Activated T-helper 2 cell treated with anti-CD3 and anti-CD28 coated beads, Interferon-gamma antibody, Interleukin-2, Interleukin-4, amounts not matched to agents 10 μg/mL and 5 μg/mL and 100 μg/mL, durations not matched to agents 14 hours and 24 hours and 36 hours (primary cell): ENCODE measurements at regions not wholly inside any gene's neighbourhood (a gene's known extent, or its start where the extent isn't known, plus 50 kb on each side); places are given as distances from the start of the nearest gene placed in this dataset.
"Not testable (repeated sequence)": the region's sequence is repeated elsewhere in the genome, so short reads cannot be mapped to it uniquely, and the experiment has no call there.

Experiments
- DNase-seq: peaks from one replicate; pipeline ENCODE4 v3.0.0; 2021; ENCODE audit warnings: low spot score
- H3K27ac Mint-ChIP-seq: one replicate; pipeline ENCODE4 v1.8.0; 2021; ENCODE audit warnings: mixed read lengths
- H3K27me3 Mint-ChIP-seq: one replicate; pipeline ENCODE4 v1.8.0; 2021; ENCODE audit warnings: low read depth, mixed read lengths
- H3K36me3 Mint-ChIP-seq: one replicate; pipeline ENCODE4 v1.8.0; 2021; ENCODE audit warnings: low read depth, mixed read lengths
- H3K4me1 Mint-ChIP-seq: one replicate; pipeline ENCODE4 v1.8.0; 2021; ENCODE audit warnings: low read depth, mixed read lengths
- H3K4me3 Mint-ChIP-seq: one replicate; pipeline ENCODE4 v1.8.0; 2021; ENCODE audit warnings: low read depth, mild to moderate bottlenecking, moderate library complexity, mixed read lengths
- H3K9me3 Mint-ChIP-seq: one replicate; pipeline ENCODE4 v1.8.0; 2021; ENCODE audit warnings: mixed read lengths
- intact Hi-C: fragments of 100-400 bp; cut with micrococcal nuclease; formaldehyde crosslinking; loops from one replicate; pipeline ENCODE4 v1.15.1; 2023

DNA sequence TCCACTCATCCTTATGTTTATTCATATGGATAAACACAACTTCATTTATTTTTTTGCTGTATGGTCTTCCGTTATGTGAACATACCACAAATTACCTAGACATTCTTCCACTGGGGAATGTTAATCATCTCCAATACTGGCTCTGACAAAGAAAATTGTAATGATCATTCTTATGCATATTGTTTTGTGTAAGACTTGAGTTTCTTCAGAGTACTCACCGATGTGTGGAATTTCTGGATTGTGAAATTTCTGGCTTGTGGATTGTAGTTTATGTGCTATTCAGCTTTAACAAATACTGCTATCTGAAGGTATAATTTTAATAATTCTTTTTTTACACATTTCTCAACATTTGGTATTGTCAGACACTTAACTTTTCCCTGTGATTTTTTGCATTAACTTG is 212.2 kb upstream of the THUMPD2 start:
- peaks cover 6% of the 10 kb centered on the region for H3K9me3 Mint-ChIP-seq
- intact Hi-C loops, result no loop called here
- peaks cover 28% of the 10 kb centered on the region for H3K4me1 Mint-ChIP-seq
- DNase-seq, result no peak
- H3K27ac Mint-ChIP-seq, result no peak overlapping the region
- no peaks in the 10 kb centered on the region for H3K27me3 Mint-ChIP-seq
- H3K36me3 Mint-ChIP-seq, result peaks cover 29% of the 10 kb centered on the region
- no peak overlapping the region for H3K4me3 Mint-ChIP-seq

DNA sequence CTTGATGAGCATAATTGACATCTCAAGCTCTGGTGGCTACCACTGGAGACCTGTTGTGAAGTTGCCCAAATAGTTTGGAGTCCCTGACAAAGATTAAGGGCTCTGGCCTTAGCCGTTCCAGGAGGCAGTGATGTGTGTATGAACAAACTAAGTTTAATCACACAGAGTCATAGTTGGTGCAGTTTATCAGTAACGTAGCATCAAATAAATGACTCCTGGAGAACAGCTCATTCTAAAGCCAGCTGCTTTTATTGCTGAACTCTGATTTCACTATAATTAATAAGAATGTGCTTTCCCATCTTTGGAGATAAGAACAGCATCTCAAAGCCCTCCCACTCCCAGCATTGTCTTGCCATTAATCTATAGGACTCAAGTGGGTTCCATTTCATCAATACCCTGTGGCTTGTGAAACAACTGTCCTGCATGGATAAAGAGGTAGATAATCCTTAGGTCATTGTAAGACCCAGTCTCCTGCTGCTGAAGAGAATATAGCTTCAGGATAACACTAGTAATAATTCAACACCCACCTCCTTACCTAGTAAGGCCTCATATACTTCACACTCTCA is 211.4 kb upstream of the THUMPD2 start:
- no peaks in the 10 kb centered on the region for H3K27me3 Mint-ChIP-seq

DNA sequence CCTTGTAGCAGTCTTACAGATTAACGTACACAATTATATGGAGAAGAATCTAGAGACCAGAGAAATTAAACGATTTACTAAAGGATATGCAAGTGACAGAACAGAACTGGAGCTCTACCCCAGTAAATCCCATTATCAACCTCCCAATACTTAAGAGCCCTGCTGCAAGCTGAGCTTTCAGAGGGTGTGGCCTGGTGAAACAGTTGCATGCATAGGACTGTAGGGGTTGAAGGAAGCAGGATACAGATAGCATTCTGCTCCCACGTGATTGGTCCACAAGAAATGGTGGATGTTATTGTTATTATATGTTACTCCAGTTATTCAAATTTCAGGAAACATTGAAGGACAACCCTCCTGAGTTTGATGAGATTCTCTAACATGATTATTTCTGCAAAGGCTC is 210.8 kb upstream of the THUMPD2 start:
- no peak for DNase-seq
- no peak overlapping the region for H3K4me3 Mint-ChIP-seq
- H3K4me1 Mint-ChIP-seq, result peaks cover 17% of the 10 kb centered on the region
- H3K27me3 Mint-ChIP-seq, result no peaks in the 10 kb centered on the region
- intact Hi-C loops, result no loop called here
- no peak overlapping the region for H3K27ac Mint-ChIP-seq
- peaks cover 41% of the 10 kb centered on the region for H3K36me3 Mint-ChIP-seq
- H3K9me3 Mint-ChIP-seq, result peaks cover 16% of the 10 kb centered on the region

More for the DNA sequence above, 211.4 kb upstream of the THUMPD2 start:
- Mint-ChIP-seq H3K9me3 (peaks cover 11% of the 10 kb centered on the region), H3K4me3 (no peak overlapping the region), H3K4me1 (peaks cover 19% of the 10 kb centered on the region), H3K27ac (no peak overlapping the region), H3K36me3 (peaks cover 36% of the 10 kb centered on the region)
- DNase-seq, result no peak
- intact Hi-C loops, result no loop called here

DNA sequence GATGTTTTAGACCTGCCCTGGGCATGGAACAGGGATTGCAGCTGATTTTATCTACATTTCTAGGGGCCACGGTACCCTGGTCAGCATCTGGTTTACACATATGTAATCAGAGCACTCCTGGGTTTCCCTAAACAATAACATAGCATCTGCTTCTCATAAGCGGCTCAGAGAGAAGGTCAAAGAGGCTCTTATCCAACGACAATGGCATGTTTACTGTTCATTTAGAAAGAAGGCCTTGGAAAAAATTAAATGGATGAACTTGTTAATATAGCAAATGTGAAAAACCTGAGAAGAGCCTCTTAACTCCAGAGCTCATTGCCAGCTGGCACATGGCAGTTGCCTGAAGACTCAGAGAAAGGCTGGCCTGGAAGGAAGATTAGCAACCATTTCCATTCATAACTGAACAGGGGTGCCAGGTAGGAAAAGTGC is 202.8 kb upstream of the THUMPD2 start:
- Mint-ChIP-seq H3K4me1 (no peaks in the 10 kb centered on the region), H3K27me3 (no peaks in the 10 kb centered on the region), H3K36me3 (peaks cover 54% of the 10 kb centered on the region), H3K4me3 (no peak overlapping the region), H3K27ac (no peak overlapping the region), H3K9me3 (peaks cover 28% of the 10 kb centered on the region)
- intact Hi-C loops, result no loop called here
- no peak for DNase-seq

DNA sequence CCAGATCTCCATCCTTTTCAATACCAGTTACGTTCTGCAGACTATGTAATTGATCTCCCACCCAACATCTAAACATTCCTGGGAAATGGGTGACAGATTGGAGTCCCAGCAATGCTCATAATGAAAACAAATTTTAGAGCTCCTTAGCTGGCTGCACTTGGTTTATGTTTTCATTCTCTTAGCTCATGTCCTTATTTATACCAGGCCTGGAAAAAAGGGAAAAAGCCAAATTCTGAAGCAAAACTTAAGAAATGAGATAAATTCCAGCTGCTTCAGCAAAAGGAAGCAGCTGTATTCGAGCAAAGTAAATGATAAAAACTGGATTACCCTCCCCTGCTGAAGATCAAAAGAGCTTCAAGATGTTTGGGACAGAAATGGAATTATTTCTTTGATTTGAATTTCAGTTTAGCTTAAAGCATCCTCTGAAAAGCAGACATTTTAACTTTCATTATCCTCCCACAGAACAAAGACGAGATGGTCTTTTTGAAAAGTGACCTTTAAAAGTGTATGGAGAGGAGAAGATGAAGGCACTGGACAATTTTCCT is 196.5 kb upstream of the THUMPD2 start:
- no peak for DNase-seq
- H3K27ac Mint-ChIP-seq, result no peak overlapping the region
- peaks cover 2% of the 10 kb centered on the region for H3K4me1 Mint-ChIP-seq

DNA sequence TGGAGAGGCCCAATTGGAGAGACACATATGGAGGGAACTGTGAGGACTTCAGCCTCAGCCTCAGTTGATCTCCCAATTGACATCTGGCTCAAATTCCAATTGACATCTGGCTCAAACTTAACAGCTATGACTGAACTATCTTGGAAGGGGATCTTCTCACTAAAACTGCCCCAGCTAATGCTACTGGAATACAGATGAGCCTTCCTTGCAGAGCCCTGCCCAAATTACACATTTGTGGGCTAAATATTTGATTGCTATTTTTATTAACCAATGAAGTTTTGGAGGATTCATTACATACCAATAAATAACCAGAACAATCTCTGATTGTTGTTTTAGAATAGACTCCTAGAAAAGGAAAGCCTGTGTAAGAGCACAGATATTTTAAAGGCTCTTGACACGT is 189.0 kb upstream of the THUMPD2 start:
- Mint-ChIP-seq H3K27me3 (no peaks in the 10 kb centered on the region), H3K9me3 (peaks cover 43% of the 10 kb centered on the region), H3K4me3 (no peak overlapping the region), H3K27ac (no peak overlapping the region), H3K4me1 (peaks cover 3% of the 10 kb centered on the region), H3K36me3 (peaks cover 62% of the 10 kb centered on the region)
- no peak for DNase-seq
- intact Hi-C loops, result no loop called here

More for the DNA sequence above, 196.5 kb upstream of the THUMPD2 start:
- Mint-ChIP-seq H3K4me3 (no peak overlapping the region), H3K9me3 (peaks cover 30% of the 10 kb centered on the region), H3K27me3 (no peaks in the 10 kb centered on the region), H3K36me3 (peaks cover 54% of the 10 kb centered on the region)
- intact Hi-C loops, result no loop called here

DNA sequence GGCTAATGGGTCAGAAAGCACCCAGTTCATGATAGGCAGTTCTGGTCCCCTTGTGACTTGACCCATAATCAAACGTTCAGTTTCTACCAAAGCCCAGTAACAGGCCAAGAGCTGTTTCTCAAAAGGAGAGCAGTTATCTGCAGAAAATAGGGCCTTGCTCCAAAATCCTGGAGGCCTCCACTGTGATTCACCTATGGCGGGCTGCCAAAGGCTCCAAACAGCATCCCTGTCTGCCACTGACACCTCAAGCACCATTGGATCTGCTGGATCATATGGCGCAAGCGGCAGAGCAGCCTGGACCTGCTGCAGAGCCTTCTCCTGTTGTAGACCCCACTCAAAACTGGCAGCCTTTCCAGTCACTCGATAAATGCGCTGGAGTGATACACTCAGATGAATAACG is 181.6 kb upstream of the THUMPD2 start:
- H3K9me3 Mint-ChIP-seq, H3K4me1 Mint-ChIP-seq, intact Hi-C loops, H3K27me3 Mint-ChIP-seq, H3K4me3 Mint-ChIP-seq, H3K27ac Mint-ChIP-seq, DNase-seq: not testable (repeated sequence)
- peaks cover 61% of the 10 kb centered on the region for H3K36me3 Mint-ChIP-seq

DNA sequence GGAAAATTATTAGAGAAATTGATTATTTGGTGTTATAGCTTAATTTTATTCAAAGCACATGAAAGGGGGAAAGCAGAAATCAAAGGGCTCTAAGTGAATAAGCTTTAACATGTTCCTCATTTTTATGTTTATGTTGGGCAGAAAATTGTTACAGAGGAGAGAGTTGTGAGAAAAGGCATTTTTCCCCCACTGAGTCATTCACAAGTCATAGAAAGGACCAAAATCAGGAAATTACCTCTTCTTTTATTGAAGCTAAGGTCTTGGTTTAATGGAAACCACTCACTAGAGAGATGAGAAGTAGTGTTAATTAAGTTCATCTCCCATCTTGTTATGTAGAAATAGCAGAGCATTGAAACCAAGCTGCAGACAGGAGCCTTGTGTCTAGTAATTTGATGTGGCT is 175.3 kb upstream of the THUMPD2 start:
- H3K4me1 Mint-ChIP-seq, result peaks cover 25% of the 10 kb centered on the region
- intact Hi-C loops, result no loop called here
- H3K27ac Mint-ChIP-seq, result peak overlapping the region; percentile 54
- H3K36me3 Mint-ChIP-seq, result peaks cover 56% of the 10 kb centered on the region
- no peak for DNase-seq
- no peak overlapping the region for H3K4me3 Mint-ChIP-seq
- H3K27me3 Mint-ChIP-seq, result no peaks in the 10 kb centered on the region
- peaks cover 11% of the 10 kb centered on the region for H3K9me3 Mint-ChIP-seq

DNA sequence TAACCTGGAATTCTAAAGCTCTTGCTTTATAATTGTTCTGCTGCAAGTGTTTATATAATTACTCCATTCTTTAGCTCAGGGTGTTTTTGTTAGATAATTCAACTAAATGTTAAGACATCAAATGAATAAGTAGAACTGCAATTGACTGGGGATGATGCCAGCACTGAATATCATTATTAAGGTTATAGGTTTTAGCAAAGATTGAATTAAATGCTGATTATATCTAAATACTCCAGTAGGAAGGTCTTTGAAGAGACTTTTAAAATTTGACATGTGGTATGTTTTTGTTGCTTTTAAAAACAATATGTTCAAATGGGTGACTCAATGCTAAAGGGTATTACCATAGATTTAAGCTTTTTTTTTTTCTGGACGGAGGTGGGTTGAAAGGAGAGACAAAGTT is 170.1 kb upstream of the THUMPD2 start:
- Mint-ChIP-seq H3K36me3 (peaks cover 63% of the 10 kb centered on the region), H3K4me1 (peaks cover 57% of the 10 kb centered on the region), H3K4me3 (no peak overlapping the region), H3K9me3 (no peaks in the 10 kb centered on the region), H3K27ac (peak overlapping the region; percentile 93), H3K27me3 (no peaks in the 10 kb centered on the region)
- DNase-seq, result no peak
- intact Hi-C loops, result loop anchor here (10.0 kb wide), 1 partner anchor 824 kb away; the partner anchor contains the start of gene SOS1

DNA sequence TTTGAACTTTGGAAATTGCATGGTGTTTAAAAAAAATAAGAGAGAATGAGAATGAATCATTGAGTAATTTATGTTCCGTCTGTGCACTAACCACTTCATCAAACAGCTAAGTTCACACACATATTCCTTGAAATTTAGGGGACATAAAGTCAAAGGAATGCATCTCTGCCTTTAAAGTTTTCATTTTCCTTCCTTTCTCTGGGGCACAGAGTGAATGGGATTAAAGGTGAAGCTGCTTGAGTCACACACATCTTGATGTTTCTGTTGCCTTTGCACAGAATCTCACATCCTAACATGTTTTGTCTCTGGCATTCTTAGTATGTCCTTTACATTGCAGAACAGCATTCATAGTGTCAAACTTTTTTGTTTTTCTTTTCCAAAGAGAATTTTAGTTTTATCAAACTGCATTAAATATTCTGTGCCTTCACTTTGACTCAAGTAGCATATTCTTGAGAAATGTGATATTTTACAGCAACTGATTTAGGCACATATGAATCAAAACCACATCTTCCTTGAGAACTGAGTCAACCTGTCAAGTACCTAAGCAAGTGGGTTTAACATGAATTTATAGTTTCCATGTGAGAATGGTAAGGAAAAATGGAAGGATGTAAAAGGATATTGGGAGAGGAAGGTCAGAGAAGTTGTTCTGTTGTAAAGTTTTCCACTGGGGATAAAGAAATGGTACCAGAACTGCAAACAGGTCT is 169.1 kb upstream of the THUMPD2 start:
- Mint-ChIP-seq H3K27ac (peak overlapping the region; percentile 93), H3K27me3 (no peaks in the 10 kb centered on the region), H3K9me3 (peaks cover 1% of the 10 kb centered on the region), H3K4me1 (peaks cover 54% of the 10 kb centered on the region), H3K36me3 (peaks cover 60% of the 10 kb centered on the region), H3K4me3 (peak overlapping the region; percentile 5)
- no peak for DNase-seq
- intact Hi-C loops, result loop anchor here (1.0 to 10.0 kb wide), 6 partner anchors 10 to 823 kb away; partner anchors contain the start of gene SOS1

DNA sequence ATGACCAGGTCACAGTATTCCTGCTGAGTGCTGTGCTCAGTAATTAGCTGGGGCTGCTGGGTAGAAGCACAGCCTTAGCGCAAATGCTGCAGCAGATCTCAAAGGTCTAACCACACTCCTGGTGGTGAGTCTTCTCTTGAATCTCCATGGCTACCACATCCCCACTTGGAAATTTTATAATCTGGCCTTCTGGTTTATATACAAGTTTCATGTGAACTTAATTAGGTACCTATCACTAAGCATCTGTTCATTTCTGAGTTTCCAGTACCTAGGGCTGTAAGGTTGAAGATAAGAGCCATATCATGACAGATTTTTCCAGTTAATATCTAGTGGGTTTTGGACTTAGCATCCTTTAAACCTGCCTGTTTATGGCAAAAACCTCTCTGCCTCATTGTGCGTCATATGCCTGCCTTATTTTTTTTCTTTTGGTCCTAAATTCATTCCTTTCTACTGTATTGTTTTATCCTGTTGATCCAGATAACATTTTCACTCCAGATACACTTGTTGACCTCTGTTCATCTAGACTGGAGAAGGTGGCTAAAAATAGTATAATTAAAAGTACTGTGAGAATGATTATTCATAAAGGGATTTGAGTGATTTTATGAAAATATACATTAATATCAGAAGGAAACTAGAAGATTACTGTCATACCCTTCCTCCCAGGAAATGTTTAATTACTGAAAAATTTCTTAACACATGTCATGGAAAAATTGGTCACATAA is 168.4 kb upstream of the THUMPD2 start:
- H3K27ac Mint-ChIP-seq, result peak overlapping the region; percentile 93
- peaks cover 4% of the 10 kb centered on the region for H3K9me3 Mint-ChIP-seq
- intact Hi-C loops, result loop anchor here (1.0 to 10.0 kb wide), 10 partner anchors 9 to 823 kb away; partner anchors contain the start of gene SOS1
- H3K4me1 Mint-ChIP-seq, result peaks cover 52% of the 10 kb centered on the region
- no peak overlapping the region for H3K4me3 Mint-ChIP-seq
- DNase-seq, result no peak
- H3K36me3 Mint-ChIP-seq, result peaks cover 57% of the 10 kb centered on the region
- no peaks in the 10 kb centered on the region for H3K27me3 Mint-ChIP-seq

DNA sequence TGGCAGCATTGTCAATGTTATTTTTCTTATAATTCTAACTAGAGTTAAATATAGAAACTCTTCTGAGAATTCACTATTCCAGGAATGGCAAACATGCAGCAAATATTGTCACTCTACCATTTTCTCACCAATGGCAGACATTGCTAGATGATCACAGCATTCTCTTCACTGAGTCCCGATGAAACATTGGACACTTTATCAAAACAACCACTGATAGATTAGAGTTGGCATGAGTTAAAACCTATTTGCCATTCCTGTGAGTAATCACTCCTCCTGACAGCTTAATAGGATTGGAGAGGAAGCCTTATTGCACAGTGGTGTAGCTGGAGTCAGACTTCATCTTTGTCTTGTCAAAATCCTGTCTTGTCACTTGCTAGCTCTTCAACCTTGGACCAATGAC is 163.9 kb upstream of the THUMPD2 start:
- H3K4me3 Mint-ChIP-seq, result no peak overlapping the region
- peaks cover 23% of the 10 kb centered on the region for H3K9me3 Mint-ChIP-seq
- H3K27ac Mint-ChIP-seq, result peak overlapping the region; percentile 20
- peaks cover 65% of the 10 kb centered on the region for H3K4me1 Mint-ChIP-seq
- intact Hi-C loops, result loop anchor here (10.0 kb wide), 1 partner anchor 818 kb away; the partner anchor contains the start of gene SOS1
- H3K27me3 Mint-ChIP-seq, result no peaks in the 10 kb centered on the region
- DNase-seq, result no peak
- peaks cover 74% of the 10 kb centered on the region for H3K36me3 Mint-ChIP-seq
